ENCODE measurements at regions not wholly inside any gene's neighbourhood (a gene's known extent, or its start where the extent isn't known, plus 50 kb on each side); places are given as distances from the start of the nearest gene placed in this dataset.
"Not testable (repeated sequence)": the region's sequence is repeated elsewhere in the genome, so short reads cannot be mapped to it uniquely, and the experiment has no call there.

DNA sequence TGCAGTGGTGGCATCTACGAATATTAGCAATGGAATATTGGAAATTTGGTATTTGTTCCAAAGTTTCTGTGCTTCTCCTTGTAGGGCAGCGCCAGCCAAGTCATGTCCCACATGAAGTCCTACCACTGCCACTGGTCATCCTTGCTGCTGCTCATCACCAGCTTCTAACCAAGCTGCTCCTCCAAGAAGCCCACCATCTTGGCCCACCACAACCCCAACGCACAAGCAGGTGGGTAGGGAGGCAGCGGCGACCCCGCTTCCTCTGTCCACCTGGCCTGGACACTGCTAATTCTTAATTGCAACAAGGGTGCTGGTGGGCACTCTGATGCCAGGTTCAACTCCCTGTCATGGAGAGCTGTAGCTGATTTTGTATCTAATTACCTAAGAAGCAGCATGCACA, 291.2 kb upstream of the LYPLAL1 start:
- no peak for DNase-seq

DNA sequence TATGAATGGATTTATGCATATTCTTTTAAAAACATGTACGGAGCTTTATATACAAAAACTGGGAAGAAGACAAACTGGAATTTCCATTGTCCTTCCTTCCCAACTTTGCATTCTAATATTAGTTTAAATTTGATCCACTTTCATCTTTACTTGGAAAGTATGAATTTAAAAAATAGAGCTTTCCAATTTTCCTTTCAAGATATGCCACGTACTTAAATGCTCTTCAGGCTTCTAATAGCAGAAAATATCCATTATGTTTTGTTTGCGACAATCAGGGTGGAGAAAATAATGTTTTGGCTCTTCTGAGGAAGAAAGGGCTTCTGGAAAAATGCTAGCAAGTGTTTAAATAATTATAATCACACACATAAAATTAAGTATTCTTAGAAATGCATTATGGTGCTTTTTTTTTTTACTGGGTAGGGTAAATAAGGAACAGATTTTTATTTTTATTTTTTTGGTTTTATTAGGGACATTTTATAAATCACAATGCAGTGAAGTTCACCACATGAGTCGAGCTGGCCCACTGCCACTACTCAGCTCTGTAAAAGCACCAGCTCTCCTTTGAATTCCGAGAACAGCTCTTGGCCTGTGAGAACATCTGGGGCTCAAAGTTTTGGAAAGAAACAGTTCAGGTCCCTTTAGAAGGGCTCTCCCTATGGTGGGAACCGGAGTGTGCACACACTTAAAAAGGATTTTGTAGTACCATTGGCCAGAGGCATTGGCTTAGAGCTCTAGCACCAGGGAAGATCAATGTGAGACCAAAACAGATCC, 287.4 kb upstream of the LYPLAL1 start:
- DNase-seq: no peak

DNA sequence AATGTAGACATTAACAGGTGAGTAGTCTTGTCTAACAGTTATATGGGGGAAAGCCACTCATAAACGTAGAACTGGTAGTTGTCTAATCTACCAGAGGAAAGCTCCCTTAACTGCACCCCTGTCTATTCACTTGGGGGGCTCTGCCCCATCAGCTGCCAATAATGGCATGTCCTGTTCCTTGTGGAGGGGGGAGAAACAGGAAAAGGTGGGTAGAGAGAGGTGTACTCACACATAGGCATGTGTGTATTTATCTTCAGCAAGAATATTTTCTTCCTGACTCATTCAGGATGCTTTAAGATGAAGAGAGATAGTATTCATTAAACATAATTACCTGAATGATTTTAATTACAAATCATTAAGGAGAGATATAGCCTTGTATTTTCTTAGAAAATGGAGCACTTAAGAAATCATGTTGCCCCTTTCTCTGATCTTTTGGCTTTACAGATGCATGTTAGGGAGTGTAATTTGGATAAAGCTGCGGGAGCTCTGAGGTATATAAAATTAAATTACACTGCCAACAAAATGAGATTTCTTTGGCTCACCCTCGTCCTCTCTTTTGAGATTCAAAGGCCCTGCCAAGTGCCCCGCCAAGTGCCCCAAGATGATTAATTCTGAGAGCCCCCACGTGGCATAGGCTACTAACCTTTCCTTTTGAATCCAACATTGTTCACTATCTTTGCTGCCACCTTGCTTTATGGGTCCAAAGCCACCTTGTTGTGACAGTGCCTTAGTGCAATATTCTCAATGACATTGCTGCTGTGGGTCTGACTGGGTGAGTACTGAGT, 286.3 kb upstream of the LYPLAL1 start:
- no peak for DNase-seq

DNA sequence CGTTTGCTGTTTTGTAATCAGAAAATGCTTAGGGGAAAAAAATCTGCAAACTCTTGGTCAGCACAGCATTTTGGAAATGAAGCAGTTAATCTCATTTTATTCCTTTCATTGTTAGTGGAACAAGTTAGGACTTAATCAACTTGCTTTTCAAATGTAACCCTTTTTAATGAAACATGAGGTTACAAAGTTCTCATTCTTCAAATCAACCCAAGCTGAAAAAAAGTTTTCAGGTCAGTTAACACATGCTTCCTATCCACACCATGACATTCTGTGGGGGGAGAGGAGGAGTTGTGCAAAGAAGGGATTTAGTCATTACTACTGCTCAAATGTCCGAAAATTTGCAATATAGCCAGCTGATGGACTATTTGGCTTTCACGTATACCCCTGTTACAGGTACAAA, 283.2 kb upstream of the LYPLAL1 start:
- no peak for DNase-seq

DNA sequence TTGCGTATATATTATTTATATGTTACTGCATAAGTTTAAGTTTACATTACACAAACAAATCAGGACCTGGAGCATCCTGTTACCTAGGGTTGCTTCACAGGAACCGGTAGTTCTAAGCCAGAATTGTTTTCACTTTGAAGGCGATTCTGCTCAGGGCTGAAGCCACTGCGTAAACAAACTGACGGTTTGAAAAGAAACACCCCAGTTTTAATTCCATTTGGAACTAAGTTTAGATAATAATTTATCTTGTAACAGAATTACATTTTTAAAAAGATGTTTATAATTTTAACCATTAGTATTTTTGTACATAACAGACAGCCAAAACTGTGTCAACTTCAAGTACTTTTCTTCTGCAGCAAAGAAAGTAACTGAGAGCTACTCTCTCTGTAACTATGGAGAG, 282.1 kb upstream of the LYPLAL1 start:
- DNase-seq: no peak

DNA sequence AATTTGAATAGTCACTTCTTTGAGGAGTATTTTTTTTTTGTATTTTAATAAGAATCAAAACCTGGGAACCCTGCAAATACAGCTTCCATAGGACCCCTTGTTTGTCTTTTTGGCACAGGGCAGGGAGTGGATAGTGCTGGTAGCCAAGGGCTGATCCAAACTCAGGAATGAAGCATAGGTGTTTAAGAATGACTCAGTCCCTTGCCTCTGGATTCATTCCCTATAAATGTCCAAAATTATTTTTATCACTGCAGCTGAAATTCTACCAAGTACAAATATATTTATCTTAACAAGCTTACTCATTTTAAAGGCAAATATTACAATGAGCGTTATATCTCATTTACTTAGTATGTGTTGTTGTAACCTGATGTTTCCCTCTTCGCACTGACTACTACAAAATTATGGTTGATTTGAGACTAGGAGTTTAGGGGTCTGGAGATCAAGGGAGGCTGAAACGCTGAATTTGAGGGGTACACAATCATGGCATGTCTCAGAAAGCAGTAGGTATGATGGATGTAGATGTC, 278.6 kb upstream of the LYPLAL1 start:
- no peak for DNase-seq

DNA sequence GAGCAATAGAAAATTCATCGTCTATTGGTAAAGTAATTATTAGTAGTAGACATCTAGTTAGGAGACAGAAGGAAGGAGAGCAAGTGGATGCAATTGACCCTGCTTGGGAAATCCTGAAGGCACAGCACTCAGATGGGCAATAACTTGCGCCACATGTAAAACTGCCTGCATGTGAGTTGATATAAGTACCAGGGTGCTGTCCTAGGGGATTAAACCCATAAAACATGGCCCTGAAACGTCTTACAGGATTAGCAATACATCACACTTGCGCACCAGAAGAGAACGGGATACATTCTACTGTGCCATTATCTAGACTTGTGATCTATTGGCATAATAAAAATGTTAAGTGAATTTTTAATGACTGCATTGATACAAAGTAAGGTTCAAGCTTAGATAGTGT, 277.5 kb upstream of the LYPLAL1 start:
- DNase-seq: no peak

DNA sequence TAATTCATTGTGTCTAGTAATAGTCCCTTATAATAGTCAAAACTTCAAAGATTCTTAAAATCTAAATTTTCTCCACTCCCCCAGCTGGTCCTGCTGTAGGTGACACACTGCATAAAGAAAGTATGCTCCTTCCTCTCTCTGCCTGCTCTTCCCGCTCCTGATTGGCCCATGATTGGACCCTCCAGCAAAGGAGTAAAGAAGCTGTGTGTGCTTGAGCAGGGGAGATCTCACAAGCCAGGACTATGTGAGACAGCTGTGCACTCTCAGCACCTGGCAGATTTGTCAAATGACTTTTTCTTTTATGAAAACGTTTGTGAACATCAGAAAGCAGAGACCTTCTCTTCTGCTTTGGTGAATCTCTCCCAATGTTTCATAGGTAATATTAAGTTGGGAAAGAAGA, 274.8 kb upstream of the LYPLAL1 start:
- no peak for DNase-seq

DNA sequence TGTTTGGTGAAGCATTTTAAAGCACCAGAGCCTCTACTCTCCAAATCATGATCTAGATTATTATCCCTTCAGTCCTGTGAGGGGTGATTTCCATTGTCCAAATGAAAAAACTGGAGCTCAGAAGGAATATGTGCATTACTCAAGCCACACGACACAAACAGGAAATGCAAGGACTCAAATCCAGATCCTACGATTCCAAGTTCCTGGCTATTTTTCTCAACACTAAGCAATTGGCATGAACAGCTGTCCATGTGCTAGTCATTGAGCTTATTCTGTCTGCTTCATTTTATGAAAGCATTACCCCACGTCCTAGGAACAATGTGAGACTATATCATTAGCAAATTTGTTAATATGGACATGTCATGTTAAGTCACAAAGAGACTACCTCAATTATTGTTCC, 273.1 kb upstream of the LYPLAL1 start:
- DNase-seq: no peak

DNA sequence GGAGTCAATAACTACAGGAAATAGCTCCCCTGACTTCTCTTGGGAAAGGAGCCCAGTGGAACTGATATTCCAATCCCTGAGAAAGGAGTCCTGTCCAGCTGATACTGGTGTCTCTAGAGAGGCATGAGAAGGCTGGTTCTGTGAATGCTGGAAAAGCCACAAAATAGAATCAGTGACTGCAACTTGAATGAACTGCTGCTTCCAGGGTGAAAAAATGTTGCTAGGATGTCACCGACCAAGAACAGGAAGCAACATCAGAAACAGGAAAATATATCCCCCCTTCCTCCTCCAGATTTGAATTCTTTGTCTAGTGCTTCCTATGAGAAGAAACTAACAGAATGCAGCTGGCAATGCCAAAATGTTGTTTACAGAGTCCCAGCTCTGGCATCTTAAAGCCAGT, 269.3 kb upstream of the LYPLAL1 start:
- no peak for DNase-seq

DNA sequence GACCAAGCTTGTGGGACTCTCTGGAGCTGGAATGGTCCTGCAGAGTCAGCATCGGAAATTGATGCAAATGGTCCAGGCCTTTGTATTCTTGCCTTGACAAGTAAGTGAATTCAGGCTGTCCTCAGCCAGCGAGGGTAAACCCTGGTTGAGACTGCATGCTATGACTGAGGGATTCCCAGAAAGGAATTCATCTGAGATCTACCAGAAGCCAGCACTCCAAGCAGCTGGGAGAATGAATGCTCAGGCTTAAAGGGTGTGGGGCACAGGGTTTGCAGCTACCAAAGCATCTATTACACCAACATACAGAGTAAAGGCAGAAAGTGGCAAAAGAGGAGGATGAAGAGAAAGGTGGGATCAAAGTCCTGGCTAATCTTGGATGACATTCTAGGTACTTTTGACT, 257.0 kb upstream of the LYPLAL1 start:
- DNase-seq: no peak

DNA sequence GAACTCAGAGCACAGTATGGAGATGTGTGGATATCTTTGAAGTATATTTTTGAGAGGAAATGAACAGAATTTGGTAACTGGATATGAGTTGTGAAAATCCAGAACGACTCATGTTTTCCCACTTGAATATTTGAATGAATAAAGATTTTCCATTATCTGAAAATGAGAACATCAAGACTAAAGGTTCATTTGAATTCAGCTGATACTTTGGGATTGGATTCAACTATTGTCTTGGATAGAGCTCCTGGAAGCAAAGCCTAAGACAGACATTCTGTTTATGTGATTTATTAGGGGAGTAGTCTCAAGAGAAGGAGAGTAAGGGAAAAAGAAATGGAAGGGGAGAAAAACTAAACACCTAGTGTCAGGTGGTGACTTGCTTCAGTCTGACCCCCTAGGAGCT, 256.0 kb upstream of the LYPLAL1 start:
- DNase-seq: no peak

DNA sequence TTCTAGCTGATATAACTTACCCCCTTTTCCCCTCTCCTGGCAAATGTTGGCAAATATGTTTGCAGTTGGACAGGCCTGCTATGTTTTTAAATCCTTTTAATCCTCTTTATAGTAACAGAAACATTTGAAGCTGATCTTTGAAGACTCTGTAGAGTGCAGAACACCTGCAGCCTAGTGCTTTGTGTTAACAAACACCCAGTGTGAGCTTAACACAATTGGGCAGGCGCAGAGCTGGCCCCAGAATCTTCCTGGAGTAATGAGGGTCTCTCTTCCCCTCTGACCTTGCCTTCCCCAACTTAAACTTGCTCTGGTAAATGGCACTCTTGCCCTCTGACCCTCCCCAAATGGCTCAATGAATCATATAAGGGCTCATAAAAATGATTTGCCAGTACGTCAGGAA, 247.9 kb upstream of the LYPLAL1 start:
- DNase-seq: no peak

DNA sequence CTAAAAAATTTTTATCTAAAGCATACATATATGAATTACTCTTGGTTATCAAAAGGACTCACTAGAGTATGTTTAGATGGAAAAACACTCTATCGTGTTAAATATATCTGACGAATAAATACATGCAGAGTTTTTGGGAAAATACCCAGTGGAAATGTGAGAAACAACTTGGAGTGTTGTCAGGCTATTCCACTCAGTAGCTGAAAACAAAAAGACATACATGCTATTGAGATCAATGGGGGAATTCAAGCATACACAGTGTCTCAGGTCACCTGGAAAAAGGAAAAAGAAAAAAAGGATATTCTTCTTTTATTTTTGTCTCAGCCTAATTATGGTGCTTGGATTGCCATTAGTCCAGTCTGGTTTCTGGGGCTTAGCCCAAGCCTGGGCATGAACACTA, 247.0 kb upstream of the LYPLAL1 start:
- no peak for DNase-seq

DNA sequence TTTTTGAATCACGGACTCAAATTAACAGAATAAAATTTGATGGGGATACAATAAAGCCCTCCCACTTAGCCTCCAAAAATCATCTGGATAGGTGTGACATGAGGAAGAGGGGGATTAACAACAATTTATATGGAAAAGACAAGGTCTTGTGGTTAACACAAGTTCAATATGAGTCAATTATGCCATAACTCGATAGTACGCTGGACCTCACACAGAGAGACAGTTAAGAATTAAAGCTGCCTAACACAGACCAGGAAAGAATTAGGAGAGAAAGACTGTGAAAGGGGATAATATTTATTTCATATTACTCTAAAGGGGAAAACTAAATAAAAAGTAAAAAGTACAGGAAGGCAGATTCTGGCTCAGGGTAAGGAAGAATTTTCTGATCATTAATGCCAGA, 243.7 kb upstream of the LYPLAL1 start:
- no peak for DNase-seq

DNA sequence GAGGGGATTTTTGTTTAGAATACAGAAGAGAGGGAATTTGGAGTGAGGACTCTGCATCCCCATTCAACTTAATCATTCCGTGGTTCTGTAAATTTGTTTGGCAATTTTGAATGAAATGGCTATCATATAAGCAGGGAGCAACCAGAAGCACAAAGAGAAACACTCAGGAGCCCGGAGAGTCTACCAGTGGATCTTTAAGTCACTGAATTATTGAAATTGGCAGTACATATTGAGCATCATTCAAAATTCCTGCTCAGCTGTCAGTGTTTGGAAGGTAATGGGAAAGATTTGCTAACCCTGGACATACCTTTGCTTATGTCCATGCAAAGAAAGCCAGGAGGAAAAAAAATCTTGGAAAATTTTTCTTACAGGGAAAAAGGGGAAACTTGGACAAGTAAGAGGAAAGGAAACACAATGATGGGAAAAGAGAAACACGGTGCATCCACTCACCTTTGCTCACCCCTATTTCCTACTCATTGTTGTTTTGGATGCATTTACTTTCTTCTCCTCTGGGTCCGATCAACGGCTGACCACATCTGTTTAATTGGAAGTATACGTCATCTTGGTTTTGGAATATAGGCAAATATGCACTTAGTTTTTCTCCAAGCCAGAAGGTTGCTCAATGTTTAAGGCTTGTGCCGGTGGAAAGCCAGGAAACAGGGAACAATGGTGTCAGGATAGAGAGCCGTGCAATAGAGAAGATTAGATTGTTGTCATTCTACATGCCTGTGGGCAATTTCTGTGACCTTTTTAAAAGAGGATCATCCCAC, 243.0 kb upstream of the LYPLAL1 start:
- DNase-seq: no peak

DNA sequence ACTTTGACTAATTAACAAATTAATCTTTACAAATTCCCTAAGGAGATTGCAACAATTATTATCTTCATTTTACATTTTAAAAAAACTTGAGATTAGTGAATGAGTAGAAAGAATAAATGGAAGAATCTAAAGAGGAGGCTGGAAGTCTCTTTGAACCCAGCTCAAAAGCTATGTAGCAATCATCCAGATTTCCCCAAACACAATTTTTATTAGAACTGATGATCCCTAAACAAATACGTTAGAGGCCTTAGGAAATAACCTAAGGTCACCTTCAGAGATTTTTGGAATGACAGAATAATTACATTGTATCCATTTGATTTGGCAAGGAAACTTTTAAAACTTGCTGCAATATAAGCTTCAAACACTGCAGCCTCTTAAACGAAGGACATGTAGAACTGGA, 242.4 kb upstream of the LYPLAL1 start:
- DNase-seq: no peak

DNA sequence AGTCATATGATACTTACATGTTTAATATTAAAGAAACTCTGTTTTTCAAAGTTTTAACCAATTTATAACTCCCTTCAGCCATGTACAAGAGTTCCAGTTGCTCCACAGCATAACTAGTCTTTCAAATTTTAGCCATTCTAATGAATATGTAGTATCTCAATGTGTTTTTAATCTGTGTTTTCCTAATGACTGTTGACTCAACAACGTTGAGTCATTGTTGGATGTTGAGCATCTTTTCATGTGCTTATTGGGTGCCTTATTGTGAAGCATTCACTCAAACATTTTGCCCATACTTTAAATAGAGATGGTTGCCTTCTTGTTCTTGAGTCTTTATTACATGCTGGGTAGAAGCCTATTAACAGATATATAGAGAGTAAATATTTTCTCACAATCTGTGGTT, 240.2 kb upstream of the LYPLAL1 start:
- DNase-seq: no peak

DNA sequence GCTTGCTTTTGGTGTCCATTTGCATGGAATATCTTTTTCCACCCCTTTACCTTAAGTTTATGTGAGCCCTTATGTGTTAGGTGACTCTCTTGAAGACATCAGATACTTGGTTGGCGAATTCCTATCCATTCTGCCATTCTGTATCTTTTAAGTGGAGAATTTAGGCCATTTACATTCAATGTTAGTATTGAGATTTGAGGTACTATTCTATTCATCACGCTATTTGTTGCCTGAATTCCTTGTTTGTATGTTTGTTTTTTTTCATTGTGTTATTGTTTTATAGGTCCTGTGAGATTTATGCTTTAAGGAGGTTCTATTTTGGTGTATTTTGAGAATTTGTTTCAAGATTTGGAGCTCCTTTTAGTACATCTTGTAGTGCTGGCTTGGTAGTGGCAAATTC, 238.3 kb upstream of the LYPLAL1 start:
- not testable (repeated sequence) for DNase-seq

DNA sequence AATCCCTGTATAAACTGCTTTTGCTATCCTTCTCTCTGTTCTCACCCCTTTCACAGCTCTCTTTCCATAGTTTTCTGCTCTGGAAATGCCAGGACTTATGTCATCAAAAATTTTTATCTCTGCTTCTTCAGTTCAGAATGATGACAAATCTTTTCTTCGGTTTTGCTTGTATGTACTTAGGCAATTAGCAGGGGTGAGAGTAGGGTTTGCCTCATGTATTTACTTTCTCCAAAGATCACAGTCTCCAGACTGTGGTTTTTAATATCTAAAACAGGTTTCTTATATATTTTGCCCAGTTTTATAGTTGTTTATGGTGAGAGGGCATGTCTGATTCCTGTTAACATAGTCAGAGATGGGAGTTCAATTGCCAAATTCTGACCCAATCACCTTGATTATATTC, 235.4 kb upstream of the LYPLAL1 start:
- DNase-seq: no peak

DNA sequence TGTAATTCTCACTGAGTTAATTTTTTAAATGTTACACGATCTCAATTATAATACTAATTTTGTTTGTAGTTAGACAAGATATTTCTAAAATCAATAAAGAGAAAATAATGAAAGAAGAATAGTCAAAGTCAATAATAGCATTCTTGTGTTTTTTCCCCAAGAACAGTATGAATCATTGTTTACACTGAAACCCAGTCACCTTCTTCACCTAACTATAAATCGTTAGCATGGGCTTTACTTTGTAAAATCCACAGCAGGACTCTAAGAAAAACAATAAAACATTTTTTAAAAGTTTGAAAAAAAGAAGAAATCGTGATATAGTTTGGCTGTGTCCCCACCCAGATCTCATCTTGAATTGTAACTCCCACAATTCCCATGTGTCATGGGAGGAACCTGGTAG, 234.6 kb upstream of the LYPLAL1 start:
- DNase-seq: no peak

DNA sequence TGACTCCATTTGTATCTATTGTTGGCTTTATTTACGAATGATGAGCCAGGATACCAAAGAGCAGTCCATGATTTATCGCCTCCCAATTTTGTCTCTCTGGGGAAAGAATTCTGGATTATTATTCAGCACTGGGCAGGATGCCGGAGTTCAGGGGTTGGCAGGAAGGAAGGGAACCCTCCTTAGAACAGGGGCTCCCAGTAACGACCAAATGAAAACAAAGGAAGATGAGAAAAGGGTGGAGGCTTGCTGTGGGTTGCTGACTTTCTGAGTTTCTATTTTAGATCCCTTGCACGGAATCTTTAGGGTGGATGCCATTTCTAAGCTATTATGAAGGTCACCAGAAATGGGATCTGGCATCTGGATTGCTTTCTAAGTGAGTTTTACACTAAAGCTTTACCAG, 231.2 kb upstream of the LYPLAL1 start:
- no peak for DNase-seq

DNA sequence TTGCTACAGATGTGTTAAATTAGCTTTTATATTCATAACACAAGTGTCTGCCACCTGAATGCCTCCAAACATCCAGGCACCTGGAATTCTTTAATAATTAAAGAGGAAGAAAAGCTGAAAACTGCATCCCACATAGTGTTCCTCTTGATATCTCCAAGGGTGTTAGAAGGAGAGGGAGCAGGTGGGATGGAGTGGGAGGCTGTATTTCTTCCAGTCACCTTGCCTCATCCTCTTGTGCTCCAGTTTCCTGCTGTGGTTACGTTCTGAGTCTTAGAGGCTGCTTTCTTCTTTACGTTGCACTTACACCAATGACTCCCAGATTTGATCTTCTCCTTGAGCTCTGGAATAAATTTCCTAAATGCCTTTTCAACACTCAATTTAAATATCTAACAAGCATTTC, 230.3 kb upstream of the LYPLAL1 start:
- no peak for DNase-seq

DNA sequence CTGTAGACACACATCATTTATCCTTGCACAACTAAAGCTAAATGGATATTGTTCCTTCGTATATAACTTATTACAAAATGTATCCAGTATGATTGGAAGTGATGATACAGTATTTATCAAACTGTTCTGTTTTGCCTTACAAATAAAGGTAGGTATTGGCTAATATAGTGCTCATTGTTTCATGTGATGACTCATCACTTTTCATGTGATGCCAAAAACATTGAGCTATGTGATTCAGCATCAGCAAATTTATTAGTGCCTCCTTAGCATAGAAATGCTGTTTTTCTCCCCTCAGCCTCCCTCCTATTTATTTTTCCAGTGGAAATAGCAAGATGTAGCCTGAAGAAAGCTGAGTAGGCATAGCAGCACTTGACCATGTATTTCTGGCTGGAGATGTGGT, 228.6 kb upstream of the LYPLAL1 start:
- no peak for DNase-seq

All from T-helper 9 cell (primary cell).